Germinal center (tissue), 1 donor: ENCODE measurements at regions not wholly inside any gene's neighbourhood (a gene's known extent, or its start where the extent isn't known, plus 50 kb on each side); places are given as distances from the start of the nearest gene placed in this dataset.

ENCODE experiments used
- DNase-seq: peaks from one replicate; pipeline ENCODE4 v3.0.0; 2012; ENCODE audit warnings: mixed read lengths, low spot score

DNA sequence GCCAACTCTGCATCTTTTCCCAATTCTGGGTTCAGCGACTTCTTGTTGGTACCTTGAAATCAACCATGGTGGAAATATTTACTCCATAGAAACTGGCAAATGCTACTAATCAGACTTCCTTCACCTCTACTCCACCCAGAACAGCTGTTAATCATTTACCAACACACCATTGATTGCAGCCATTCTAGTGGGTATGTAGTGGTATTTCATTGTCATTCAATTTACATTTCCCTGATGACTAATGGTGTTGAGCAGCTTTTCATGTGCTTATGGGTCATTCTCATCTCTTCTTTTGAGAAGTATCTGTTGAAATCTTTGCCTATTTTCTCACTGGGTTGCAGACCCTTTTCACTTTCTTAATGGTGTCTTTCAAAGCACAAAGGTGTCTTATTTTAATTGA lies 122.4 kb upstream of the MSX2 start:
- DNase-seq, result no peak

DNA sequence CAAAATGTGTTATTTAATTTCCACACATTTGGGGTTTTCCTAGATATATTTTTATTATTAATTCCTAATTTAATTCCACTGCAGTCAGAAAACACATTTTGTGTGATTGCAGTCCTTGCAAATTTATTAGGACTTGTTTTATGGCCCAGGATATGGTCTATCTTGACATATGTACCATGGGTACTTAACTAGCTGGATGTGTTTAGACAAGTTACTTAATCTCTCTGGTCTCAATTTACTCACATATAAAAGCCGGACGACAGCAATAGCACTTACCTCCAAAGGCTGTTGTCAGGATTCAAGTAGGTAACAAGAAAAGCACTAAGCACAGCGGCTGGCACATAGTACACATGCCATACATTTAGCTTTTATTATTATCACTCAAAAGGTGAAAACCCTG lies 118.2 kb upstream of the MSX2 start:
- no peak for DNase-seq

DNA sequence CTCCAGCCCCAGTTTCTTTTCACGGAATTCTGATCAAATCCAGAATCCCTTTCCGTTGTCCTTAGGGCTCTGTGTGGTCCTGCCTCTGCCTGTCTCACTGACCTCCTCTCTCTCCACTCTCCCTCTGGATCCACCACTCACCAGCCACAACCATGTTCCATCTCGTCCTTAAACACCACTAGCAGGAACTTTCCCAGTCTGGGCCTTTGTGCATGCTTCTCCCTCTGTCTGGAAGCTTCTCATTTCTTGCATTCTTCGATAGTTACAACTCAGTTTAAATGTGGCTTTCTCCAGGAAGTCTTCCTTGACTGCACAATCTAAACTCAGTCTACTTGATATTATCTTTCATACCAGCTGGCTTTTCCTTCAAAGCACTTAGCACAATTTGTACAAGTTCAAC lies 117.7 kb upstream of the MSX2 start:
- no peak for DNase-seq

DNA sequence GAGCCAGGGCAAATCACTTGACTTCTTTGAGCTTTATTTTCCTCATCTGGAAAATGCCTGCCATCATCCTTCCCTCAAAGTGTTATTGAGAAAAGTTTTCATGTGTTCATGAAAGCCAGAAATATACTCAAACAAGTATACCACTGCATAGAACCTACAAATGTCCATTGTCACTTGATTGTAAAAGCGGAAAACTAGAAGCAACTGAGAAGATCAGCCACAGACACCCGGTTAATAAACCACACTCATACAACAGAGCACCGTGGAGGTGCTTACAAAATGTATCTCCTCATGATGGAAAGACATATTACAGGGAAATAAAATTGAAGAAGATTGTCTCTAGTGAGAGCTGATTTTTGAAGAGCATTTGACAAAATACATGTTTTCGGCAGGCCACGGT lies 117.2 kb upstream of the MSX2 start:
- no peak for DNase-seq

DNA sequence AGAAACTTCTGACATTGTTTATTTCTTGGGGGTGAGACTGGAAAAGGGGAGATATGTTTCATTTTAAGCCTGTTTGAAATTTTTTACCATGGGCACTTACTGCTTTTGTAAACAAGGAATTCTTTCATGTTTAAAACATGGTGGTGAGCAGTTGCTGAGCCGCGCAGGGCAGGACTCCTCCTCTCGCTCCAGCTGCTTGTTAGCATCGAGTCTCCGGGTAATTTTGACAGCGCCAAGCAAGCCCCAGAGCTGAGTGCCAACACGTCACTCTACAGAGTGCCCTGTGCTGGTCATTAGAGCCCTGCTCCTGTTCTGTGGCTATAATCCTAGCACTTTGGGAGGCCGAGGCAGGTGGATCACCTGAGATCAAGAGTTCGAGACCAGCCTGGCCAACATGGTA lies 116.5 kb upstream of the MSX2 start:
- DNase-seq, result no peak

DNA sequence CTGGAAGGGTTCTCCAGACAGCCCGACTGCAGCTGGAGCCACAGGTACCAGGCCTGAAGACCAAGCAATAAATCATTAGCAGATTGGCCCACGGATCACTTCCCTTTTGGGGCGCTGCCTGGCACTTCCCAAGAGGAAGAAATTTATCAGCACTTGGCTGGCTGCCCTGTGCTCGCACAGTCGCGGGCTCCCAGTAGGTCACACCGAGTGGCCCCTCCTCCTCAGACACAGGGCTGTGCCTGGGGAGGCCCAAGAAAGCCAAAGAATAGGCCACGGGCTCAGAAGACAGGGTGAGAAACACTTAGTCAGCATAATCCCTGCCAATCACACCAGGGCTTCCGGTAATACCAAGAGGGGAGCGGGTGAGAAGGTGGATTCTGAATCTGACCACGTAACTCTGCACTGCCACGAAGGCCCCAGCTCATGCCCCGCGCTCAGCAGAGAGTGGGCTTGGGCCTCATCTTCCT lies 115.7 kb upstream of the MSX2 start:
- DNase-seq, result no peak

DNA sequence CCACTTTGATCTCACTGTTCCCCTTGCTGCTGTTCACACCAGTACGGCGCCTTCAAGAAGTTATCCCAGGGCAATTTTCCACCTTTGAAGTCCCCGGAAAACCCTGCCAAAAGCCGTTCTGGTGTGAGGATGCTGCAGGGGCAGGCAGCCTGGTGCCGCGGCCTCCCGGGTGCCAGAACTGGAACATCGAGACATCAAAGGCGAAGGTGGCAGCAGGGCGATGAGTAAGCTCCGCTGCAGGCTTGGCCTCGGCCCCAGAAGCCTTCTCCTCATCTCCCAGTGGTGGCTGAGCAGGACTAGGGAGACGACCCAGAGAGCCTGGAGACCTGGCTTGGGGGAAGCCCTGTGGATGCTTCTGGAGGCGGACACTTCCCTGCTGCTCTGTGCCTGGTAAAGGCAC lies 115.3 kb upstream of the MSX2 start:
- no peak for DNase-seq

DNA sequence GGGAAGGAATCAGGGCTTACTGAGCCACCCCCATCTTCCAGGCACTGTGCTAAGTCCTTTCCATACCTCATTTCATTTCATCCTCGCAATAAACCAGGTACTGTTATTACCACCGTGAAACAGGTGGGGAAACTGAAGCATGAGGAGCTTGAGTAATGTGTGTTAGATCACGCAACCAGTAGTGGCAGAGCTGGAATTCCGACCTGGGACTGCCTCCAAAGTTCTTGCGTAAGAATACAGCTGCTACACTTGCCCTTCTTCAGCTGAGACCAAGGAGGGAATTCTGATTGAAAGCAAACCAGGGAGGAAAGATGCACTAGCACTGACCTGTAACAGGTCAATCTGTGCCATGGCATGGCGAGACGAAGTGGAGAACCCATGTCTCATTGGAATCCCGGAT lies 113.4 kb upstream of the MSX2 start:
- no peak for DNase-seq

DNA sequence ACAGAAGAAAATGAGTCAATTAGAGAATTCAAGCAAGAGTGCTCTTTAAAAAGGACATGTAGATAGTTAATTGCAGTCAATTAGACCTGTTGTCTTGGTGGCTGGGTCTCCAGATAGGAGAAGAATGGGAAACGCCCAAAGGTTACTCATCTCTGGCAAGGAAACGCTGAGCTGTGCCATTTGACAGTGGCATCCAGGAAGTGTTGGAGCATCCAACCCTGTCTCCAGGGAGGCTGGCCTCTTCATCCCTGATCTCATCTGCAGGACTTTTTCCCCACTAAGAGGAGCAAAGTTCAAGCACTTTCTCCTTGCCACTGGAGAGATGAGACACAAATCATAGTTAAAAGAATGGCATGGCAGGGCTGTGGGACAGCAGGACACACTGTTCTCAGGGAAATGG lies 111.7 kb upstream of the MSX2 start:
- DNase-seq, result no peak

DNA sequence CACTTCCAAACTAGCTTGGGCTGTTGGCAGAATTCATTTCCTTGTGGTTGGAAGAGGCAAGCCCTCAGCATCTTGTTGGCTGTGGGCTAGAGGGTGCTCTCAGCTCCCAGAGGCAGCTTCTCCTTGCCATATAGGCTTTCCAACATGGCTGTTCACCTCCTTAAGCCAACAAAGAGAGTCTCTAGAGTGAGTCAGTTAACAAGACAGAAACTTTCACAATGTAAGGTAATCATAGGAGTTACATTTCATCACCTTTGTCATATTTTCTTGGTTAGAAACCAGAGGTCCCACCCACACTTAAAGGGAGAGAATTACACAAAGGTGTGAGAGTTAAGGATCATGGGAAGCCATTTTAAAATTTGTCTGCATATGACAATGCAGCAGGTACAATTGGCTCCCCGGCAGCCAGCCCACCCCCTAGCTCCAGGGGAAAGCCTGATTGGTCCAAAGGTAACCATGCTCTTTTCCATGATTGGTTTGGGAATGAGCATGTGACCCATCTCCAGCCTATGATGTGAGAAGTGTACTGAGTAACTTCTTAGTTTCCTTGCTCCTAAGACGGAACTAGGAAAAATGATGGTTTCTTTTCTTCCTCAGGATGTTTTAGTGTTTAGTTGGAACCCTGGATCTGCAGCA lies 109.8 kb upstream of the MSX2 start:
- DNase-seq, result no peak

DNA sequence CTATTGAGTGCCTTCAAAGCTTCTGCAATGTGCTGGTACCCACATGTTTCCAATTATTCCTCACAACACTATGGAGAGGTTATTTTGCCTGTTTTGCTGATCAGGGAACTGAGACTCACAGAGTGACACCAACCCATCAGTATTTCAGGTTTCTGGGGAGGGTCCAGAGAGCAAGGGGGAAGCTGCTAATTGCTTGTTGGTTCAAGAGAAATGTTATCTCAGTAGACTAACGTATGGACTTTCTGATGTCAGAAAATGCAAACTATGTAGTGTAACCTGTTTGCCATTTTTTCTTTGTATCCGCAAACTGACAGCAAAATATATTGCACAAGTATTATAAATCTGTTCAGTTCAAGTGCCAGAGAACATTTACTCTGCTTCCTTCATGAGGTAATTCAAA lies 108.3 kb upstream of the MSX2 start:
- no peak for DNase-seq

DNA sequence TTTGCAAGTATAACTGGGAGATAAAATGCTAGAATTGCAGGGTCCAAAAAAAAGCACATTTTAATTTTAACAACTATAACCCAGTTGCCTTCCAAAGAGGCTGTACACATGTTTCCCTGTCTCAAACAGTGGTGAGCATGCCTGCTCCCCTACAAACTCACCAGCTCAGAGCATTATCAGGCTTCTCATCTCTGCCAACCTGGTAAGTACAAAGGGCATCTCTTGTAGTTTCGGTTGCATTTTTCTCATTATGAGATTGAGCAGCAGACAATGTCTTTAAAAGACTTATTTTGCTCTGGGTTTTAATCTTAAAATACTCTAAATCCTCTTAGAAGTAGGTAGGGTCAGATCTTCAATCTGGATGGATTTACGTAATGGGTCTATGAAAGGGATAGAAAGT lies 107.1 kb upstream of the MSX2 start:
- no peak for DNase-seq

DNA sequence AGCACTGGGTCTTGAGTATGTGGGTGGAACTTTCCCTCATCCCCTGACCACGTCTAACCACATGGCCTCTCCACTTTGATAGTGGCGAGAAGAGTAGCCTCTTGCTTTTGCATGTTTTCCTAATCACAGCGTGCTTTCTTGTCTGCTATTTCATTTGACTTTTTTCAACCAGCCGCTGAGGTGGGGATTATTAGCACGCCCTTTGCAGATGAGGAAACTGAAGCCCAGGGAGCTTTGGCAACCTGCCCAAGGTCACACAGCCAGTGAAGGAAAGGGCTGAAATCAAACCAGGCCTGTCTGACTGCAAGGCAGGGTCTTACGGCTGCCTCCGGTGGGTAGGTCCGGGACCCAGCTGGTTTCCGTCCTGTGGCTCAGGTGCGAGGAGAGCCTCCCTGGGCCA lies 106.5 kb upstream of the MSX2 start:
- DNase-seq, result no peak

DNA sequence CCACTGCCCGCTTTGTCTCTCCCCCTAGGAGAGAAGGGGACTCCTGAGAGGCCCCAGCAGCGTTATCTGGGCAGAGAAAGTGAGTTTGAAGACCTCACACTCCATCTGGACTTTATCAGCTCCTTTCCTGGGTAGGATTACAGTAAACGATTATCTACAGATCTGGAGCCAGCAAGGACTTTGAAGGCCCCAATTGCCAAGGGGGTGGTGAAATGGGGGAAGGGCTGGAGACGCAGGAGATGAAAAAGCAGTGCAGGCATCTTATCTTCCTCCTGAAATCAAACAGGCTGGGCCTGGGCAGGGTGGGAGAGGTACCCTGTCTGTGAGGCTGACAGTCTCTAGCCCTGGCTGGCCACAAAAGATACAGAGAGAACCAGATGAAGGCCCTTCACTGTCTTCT lies 105.8 kb upstream of the MSX2 start:
- DNase-seq, result no peak

DNA sequence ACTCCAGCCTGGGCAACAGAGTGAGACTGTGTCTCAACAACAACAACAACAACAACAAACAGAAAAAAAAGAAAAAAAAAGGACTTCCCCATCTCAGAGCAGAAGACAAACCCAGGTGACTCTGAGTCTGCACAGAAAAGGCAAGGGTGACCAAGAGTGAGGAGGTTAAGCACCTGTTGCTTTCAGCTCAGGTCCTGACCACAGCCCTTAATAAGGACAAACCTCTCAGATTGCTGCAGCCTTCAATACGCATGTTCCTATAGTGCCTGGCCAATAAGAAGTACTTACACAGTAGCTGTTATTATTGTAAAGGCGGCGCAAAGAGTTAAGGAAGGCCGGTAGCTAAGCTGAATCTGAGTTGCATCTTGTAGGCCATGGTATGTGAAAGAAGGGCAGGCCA lies 102.3 kb upstream of the MSX2 start:
- no peak for DNase-seq

DNA sequence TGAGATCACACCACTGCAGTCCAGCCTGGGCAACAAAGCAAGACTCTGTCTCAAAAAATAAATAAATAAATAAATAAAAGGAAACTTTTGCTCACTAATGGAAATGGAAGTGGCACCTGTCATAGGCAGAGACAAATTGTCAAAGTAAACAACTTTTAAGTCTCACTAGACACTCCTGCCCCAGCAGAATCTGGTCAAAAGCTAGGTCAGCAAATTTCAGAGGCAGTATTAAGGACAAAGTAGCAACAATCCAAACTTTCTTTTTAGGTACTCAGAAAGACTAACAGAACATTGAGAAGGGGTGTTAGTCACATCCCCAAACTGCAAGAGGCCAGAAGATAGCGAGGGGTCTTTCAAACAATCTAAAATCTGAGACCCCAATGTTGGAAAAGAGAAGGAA lies 101.4 kb upstream of the MSX2 start:
- DNase-seq, result no peak

DNA sequence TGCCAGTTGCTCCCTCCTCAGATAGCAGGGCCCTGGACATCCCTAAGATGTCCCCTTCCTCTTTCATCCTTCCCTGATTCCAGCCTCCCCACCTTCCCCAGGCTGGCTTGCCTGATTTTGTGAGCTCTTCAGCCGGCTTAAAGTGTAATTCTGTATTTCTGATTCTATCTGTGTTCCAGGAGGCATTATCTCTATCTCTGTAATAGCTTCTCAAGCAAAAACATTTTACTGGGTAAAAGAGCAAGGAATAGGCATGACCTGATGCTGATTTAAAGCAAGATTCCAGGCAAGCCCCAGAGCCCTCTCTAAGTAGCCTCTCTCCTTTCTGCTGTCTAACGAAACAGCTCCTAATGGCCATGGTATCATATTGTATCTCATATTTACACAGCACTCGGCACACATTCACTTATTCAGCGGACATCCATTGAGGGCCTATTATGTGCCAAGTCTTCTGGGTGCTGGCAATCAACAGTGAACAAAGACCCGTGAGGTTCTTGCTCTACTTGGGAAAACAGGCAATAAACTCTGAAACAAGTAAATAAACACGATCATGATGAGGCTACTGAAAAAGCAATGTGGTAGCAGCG lies 100.9 kb upstream of the MSX2 start:
- DNase-seq, result no peak

DNA sequence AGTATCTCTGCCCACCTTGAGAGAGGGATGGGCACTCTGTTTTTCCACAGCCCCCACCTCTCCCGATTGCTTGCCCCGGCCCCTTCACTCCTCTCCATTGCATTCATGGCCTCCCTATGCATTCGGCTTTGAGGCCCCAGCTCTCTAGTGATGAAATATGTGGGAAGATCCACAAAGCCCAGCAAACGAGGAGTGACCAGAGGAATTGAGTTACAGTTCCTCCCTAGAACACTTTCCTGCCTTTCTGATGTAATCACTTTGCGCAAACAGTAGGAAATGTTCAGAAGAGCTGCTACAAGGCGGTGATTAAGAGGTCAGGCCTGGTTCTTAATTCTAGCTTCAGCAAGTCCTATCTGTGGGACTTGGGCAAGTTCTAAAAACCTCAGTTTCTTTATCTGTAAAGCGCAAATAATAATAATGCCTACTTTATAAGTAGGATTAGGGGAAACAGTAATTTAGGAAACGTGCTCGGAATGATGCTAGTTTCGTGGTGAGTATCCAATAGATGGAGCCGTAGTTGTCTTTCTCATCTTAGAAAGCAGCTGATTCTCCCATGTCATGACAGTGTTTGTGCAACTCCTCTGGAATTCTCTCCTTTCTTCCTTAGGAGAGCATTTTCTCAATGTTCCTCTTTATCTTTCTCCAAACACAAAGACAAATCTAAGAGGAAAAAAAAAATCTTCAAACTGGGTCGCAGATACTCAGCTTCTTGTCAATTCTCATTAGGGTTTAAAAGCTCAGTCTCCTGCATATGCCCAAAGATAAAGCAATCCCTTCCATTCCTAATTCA lies 99.5 kb upstream of the MSX2 start:
- DNase-seq, result no peak

DNA sequence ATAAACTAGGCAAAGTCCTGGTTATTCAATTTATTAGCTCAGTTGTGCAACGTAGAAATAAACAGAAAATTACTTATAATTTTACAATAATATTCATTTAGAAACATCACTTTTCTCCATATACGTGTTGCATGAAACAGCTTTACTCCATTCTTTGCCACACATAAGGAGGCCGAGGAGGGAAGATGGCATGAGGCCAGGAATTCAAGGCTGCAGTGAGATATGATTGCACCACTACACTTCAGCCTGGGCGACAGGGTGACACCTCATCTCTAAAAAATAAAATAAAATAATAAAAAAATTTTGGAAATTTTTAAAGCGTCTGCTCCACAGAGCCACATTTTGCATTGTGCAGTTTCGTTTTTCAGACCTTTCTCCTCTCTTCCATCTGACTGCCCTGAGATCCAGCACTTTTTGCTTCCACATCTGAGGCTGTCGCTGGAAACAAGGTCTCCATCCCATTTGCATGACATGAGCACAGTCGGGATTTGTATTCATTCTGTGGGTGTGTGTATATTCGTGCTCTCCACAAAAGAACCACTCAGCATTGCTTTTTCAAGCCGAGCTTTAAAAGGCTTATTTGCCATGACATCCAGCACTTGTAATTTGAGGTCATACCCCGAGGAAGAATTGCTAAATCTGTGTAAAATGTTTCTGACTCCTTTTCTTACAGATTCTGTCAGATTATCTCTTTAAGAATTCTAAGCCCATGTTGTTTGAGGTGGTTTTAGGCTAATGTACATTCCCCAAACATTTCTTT lies 98.6 kb upstream of the MSX2 start:
- DNase-seq, result no peak

DNA sequence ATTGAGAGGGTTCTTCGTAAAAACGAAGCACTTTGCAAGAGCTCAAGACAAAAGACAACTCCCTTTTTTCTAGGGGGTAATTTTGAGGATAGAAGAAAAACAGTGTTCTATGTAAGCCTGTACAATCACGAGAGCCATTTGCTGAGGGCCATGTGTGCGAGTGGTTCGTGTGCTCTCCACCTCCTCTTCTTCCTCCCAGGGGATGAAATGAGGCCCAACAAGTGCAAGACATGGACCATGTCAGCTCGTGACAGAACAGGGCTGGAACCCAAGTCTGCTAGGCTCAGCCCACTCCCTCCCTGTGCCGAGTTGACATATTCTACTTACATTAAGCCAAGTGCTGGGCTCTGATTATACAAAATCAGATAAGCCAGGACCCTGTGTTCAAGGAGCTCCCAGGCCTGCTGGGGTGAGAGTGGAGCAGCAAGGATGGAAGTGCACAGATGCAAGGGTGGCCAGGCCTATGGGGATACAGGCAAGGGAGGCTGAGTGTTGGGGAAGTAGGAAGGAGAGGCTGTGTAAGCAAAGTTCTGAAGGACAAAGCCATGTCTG lies 97.9 kb upstream of the MSX2 start:
- no peak for DNase-seq

DNA sequence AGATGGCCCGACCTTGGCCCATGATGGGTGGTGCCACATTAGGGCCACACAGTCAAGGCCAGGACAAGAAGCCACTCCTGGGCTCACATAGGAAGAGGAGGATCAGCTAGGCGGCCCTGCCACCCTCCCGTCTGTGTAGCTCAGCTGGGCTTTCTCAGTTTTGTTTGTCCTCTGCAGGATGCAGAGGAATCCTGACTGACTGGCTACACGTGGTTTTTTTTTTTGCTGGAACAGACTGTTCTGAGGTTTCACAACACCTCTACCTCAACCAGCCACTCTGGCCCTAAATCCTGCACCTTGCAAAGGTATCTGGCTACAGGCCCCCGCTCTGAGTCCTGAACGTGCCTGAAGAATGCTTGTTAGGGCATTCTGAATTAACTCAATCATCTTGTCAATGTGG lies 88.3 kb upstream of the MSX2 start:
- no peak for DNase-seq

DNA sequence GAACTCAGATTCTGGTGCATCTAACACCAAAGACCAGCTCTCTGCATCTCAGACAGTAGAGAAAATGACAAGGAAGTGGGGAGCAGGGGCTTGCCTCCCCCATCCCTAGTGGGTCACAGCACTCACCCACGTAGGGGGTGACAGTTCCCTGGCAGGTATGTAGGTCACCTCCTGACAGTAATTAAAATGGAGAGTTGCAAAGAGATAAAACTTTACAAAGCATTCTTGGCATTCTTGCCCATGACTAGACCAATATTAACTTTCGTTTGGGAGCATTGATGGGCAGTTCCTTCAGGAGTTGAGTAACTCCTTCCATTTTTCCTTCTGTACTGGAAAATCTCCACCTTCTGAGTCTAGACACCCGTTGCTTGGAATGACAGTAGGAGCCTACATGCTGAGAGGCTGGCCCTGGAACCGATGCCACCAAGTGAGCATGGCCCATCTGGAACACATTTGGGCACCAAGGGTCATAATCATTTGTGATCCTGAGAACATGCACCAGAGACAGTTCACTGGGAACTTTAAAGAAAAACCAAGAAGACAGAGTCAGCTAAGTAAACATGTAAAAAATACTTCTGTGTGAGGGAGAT lies 81.5 kb upstream of the MSX2 start:
- DNase-seq, result no peak
